ENCODE measurements at regions not wholly inside any gene's neighbourhood (a gene's known extent, or its start where the extent isn't known, plus 50 kb on each side); places are given as distances from the start of the nearest gene placed in this dataset.

DNA sequence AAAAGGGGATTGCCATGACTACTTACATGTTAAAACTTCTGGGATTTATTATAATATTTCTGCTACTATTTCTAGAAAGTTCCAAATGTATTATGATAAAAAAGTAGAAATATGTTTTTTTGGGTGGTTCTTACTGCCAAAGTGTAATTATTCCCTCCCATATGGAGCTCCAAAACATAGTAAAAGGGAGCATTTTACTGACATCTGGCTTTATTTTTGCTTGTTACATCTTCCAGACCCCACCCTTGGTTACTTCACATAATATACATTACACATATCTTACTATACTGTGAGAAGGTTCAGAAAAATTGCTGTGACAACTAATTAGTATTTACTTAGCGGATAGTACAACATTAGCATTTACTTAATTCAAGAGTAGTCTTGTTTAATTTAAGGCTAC is 205.1 kb upstream of the TLL1 start:
- DNase-seq (ENCODE audit: low spot score), result no peak
- FAIRE-seq, result no peak

DNA sequence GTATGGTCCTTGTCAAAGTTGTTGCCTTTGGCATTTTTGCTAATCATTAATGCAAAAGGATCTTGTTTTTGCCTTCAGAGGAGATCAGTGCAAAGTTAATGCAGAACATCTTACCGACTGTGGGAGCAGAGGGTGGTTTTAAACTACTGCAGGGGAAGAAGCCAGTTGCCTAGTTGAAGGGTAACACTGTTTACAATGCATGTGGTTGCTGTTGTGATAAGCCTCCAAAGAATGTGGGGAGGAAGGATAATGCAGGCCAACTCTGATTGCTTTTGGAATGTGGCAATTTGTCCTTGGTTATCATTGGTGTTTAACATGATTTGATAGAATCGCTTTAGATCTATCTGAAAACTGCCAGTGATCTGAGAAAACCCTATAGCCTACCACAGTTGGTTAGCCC is 204.3 kb upstream of the TLL1 start:
- peak; percentile 4 for DNase-seq (ENCODE audit: low spot score)

DNA sequence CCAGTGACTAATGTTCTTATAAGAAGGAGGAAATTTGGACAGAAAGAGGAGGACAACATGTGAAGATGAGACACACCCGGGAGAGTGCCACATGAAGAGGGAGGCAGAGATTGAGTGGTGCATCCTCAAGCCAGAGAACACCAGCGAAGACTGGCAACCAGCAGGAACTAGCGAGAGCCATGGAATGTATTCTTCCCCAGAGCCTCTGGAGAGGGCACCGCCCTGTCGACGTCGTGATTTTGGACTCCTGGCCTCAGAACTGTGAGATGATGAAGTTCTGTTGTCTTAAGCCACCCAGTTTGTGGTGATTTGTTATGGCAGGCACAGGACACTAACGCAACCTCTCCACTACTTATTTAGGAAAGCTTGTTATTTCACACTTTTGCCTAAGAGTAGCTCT is 196.0 kb upstream of the TLL1 start:
- DNase-seq (ENCODE audit: low spot score), result no peak
- no peak for FAIRE-seq

More for the DNA sequence above, 204.3 kb upstream of the TLL1 start:
- no peak for FAIRE-seq

DNA sequence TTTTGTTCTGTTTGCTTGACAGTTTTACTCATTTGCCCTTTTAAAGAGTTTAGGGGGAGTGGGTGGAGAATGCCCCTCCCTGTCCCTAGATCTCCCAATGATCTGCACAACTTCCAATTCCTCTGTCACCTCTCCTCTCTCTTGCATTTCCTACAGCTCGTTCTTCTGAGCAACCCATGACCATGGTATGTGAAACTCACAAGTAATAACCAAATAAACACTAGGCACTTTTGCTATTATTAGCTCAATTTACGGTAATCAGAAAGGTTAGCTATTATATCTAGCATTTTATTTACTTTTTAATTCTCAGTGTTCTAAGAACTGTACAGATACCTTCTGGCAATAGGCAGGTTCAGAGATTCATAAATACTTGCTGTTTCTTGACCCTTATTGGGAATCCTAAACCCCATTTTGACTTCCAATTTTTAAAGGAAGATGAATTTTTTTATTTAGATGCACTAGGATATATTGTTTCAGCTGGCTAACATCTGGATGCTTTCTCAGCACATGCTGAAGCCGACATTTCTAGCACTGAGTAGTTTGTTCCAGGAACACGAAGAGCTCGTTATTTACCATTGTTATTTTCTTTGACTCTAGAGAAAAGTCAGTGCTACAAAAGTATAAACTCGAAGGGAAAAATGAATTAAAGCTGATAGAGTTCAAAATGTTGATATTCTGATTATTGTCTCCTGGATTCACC is 194.7 kb upstream of the TLL1 start:
- no peak for DNase-seq (ENCODE audit: low spot score)
- FAIRE-seq, result no peak

DNA sequence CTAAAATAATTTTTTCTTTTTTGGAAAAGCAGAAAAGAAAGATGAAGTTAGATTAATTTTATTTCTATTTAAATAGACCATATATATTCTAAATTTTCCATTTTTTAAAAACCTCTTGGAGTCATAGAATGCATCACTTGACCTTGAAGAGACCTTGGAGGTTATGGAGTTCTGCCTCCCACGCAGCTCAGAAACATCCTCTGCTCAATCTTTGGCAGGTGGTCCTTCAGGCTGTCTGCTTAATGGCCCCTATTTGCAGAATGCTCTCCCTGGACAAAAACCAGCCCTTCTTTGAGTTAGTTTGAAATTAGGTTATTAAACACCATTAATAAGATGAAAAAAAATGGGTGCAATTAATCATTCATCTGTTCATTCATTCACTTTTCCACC is 194.1 kb upstream of the TLL1 start:
- no peak for FAIRE-seq
- DNase-seq (ENCODE audit: low spot score), result no peak

DNA sequence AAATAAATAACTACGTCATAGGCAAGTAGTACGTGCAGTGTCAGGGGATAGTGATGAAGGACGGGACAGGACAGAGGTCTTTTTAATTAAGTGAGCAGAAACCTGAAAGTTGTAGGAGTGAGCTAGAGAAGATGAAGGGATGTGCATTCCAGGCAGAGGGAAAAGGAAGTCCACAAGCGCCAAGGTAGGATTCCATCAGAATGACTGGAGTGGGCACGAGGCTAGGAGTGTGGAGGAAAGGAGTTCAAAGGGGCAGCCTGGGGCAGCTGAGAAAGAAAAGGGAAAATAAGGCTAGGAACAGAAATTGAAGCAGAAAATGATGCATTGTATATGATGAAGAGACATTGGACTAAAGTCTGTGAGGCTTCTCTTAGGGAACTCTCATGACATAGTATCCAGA is 192.2 kb upstream of the TLL1 start:
- DNase-seq (ENCODE audit: low spot score), result no peak
- FAIRE-seq, result no peak

DNA sequence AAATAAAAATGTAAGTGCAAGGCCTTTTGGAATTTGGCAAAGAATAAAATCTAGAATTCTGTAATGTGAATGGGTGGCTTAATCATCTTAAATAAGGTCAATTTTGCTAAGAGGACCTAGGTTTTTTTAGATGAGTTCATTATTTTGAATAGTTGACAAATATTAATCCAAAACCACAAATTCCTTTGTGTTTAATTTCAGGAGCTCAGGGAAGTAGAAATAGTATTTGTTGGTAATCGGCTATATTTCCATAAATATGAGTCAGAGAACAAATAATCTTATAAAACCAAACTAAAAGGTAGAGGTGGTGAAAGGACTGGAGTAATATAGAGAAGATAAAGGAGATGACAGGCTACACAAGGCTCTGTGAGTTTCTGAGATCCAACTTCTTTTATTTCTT is 190.4 kb upstream of the TLL1 start:
- no peak for FAIRE-seq
- DNase-seq (ENCODE audit: low spot score), result no peak

DNA sequence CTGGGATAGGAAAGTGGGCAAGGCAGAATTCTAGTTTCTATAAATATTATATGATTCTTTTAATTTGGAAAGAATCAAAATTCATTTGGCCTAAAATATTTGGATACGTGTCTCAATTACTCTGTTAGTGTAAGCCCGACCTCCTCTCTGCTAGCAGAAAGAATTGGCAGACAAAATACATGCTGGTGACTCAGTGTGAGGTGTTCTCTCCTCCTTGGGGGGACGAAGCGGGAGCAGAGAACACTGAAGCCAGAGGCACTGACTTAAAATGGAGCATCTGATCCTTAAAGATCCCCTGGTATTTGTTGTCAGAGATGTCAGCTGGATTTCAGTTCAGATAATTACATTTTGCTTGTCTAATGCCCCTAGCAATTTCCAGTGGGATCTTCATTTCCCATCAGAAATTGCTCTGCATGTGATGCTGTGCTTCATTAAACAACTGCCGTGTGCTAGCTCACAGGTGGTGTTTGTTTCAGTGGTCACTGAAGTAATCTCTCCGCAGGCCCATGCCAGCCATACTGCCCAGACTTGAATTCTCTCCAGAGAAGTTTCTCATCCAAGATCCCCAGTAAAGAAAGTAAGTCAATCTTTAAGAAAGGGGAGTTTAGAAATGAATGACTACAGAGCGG is 188.7 kb upstream of the TLL1 start:
- FAIRE-seq (no peak), DNase-seq (ENCODE audit: low spot score) (peak; percentile 50)

DNA sequence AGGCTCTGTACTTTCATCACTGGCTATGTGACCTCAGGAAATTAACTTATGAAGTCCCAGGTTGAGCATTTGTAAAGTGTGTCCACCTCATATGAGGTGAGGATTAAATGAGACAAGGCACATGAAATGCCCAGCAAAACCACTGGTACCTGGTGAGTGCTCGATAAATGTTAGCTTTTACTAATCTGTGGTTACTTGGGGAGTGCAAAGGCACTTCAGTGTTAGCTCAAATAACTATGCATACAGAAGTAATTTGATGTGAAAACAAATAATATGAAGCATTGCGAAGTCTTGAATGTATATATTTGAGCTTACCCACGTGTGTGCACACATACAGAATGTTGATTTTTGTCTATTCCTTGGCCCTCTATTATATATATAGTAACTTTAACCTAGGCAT is 186.3 kb upstream of the TLL1 start:
- FAIRE-seq (no peak), DNase-seq (ENCODE audit: low spot score) (no peak)

DNA sequence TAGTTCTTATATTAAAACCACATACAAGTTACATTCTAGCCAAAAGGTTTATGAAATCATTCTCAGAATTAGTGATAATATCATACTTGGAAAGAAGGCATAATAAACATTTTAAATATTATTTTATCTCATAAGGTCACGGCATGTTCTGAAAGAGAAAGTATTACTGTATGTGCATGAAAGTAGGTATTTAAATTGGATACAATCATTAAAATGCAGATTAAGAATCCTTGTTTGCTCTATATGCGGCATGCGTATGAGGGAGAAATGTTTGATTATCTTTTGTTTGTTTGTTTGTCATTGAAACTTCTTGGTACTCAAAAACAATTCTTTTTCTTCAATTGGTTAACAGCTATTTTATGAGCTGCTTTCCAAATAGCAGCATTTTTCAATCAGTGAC is 183.9 kb upstream of the TLL1 start:
- no peak for FAIRE-seq
- DNase-seq (ENCODE audit: low spot score), result no peak

DNA sequence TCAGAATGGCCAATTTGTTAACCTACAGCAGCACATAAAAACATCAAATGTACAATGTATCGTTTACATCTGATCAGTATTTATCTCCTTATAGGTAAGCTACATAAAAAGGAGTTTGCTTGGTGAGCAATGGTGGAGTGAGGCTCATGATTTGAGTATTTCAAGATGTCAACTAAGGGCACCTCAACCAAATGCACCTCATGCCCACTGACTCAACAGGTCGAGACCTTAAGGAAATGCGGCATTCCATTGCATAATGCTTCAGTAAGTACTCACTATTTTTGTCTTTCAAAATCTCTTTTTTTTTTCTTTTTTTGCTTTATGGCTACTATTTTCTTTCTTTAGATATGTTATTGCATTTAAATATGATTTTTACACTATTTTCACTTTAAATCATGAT is 181.0 kb upstream of the TLL1 start:
- DNase-seq (ENCODE audit: low spot score) (no peak), FAIRE-seq (no peak)

DNA sequence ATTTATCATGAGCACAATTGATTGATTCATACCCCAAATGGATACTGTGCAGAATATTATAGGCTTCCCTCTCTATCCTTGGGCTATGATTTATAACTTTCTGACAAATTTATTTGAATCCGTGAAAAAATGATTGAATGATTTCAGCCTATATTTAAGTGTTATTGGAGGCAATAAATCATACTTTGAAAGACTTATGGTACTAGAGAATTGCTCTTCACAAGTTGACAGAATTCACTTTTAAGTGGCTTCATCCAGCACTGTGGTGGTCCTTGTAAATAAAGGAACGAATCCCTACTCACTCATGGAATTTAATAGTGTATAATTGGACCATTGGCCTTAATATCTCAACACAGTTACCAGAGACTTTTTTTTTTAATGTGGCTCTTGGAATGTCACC is 174.8 kb upstream of the TLL1 start:
- FAIRE-seq, result no peak
- no peak for DNase-seq (ENCODE audit: low spot score)

DNA sequence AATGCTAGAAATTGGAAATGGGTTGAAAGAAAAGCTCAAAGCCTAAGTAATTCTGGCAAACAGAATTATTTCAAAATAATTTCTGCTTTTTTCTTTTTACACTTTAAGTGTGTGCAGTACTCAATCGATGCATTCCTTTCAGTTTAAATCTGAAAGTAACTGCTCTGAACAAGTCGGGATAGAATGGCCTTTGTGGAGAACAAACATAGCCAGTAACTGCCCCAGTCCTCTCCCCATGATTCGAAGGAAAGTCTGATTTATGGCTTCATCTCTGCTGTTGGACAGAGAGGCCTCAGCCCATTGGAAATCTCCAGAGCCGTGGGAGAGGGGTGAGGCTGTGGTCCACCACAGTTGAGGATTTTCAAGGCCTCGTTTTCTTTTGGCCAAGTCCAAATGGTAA is 174.0 kb upstream of the TLL1 start:
- DNase-seq (ENCODE audit: low spot score) (no peak), FAIRE-seq (no peak)

DNA sequence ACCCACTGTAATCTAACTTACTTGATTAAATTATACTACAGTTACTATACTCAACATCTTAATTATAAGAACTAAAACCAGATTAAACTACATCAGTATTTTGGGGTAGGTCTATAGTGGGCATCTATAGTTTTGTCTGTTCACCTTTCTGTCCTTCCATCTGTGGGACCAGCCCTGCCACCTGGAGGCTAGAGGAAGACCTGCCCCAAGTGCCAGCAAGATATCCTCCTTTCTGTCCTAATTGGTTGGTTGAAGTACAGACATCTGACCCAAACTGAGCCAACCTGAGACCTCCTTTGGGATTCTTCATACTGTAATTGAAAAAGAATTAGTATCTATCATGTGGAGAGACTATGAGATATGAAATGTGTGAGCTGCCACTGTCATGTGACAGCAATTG is 172.2 kb upstream of the TLL1 start:
- FAIRE-seq (no peak), DNase-seq (ENCODE audit: low spot score) (no peak)

DNA sequence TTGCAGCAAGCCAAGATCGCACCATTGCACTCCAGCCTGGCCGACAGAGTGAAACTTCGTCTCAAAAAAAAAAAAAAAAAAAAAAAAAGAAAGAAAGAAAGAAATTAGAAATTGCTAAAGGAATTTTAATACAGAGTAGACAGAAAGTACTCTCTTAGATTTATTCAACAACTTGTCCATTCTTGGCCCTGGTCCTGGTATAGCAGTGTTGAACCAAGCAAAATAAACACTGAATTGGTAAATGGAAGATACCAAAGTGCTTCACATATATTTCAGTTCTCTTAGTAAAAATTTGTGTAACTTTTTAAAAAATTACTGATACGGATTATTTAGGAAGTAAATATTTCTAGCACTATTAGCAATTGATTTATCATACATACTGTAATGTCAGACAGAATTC is 165.9 kb upstream of the TLL1 start:
- FAIRE-seq (no peak), DNase-seq (ENCODE audit: low spot score) (no peak)

DNA sequence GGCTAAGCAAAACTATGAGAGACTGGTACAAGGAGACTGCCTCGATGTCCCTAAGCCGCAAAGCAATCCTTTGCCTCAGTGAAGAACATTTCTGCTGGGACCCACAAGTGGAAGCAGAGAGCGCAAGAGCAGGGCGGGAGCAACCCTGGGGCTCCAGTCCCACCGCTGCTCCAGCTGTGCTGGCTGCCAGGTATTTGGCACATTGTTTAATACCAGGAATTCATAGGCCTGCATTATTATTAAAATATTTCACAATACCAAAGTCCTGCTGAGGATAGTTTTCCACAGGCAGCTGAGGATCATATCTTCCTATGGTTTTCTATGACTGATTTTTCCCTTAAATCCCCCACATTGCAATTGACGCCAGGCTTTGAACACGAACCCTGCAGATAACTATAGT is 163.5 kb upstream of the TLL1 start:
- FAIRE-seq, result no peak

DNA sequence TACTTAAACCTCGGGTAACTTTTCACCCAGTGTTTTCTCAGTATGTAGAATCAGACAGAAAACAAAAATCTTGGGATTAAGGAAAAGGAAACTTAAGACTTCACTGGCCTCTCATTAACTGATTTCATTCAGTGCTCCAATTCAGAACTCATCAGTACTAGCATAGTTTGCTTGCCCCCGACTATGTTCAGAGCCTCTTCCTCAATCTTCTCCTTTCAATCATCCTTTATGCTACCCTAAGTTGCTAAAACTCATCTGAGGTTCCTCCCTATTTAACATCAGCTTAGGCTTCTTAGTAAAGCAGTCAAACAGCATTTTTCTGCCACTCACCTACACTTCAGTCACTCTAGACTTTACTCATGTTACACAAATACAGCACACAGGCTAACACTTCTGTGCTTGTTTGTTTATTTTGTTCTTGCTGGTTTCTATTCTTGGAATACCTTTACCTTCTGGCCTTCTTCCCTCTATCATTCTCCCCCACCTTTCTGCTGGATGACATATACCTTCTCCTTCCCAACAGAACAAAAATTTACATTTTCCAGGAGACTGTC is 163.0 kb upstream of the TLL1 start:
- DNase-seq (ENCODE audit: low spot score) (no peak), FAIRE-seq (no peak)

More for the DNA sequence above, 163.5 kb upstream of the TLL1 start:
- no peak for DNase-seq (ENCODE audit: low spot score)

DNA sequence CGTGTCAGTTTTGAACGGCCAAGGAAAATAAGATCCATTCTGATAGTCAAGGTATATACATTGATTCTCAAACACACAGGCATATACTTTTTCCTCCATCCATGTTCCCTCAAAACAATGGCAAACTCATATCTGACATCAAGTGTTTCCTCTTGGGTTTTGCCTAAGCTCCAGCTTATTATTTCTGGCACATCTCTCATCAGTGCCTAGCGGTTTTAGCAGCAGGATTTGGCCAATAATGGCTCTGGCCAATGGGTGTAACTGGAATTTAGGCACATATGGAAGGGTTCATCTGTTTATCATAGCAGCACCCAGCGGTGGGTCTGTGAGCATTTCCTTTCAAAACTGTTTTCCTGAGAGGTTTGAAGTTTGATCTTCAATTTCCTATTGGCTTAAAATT is 161.6 kb upstream of the TLL1 start:
- DNase-seq (ENCODE audit: low spot score), result no peak
- no peak for FAIRE-seq

DNA sequence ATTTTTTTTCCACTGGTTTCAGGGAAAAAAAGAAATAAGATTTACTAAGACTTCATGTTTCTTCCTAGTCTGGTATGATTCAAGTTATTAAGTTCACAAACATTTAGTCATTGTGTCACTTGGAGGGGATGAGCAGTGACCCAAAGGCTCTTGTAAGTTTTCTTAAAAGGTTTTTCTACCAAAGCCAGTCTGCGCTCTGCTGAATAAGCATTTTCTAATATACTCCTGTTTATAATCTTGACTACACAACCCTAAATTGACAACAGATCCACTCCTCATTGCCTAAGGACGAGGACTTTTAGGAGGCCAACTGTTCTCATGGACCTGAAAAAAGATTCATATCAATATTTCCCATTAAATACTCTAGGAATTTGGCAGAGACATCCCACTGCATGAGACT is 161.1 kb upstream of the TLL1 start:
- DNase-seq (ENCODE audit: low spot score) (no peak), FAIRE-seq (no peak)

DNA sequence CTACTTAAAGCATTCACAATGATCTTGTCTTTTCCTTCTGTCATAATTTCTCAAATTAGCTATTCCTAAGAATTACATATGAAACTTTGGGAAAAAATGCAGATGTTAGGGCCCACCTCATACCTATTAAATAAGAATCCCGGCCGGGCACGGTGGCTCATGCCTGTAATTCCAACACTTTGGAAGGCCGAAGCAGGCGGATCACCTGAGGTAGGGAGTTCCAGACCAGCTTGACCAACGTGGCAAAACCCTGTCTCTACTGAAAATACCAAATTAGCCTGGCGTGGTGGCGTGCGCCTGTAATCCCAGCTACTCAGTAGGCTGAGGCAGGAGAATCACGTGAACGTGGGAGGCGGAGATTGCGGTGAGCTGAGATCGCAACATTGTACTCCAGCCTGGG is 158.4 kb upstream of the TLL1 start:
- FAIRE-seq (no peak), DNase-seq (ENCODE audit: low spot score) (no peak)

DNA sequence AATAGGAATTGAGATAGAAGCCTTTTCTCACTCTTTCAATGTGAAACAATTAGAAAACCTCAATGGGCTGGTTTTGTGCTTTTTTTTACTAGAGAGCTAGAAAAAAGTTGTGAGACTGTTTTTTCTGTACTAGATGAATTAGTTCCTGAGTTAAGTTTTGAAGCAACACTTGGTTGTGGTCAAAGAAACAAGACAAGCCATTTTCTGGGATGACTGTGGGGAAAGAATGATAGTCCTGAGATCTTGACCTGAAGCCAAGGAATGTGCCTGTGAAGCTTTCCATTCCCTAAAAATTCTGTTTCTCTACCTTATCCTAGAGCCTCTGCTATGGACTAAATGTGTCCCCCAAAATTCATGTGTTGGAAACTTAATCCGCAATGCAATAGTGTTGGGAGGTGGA is 157.8 kb upstream of the TLL1 start:
- FAIRE-seq (no peak), DNase-seq (ENCODE audit: low spot score) (no peak)

DNA sequence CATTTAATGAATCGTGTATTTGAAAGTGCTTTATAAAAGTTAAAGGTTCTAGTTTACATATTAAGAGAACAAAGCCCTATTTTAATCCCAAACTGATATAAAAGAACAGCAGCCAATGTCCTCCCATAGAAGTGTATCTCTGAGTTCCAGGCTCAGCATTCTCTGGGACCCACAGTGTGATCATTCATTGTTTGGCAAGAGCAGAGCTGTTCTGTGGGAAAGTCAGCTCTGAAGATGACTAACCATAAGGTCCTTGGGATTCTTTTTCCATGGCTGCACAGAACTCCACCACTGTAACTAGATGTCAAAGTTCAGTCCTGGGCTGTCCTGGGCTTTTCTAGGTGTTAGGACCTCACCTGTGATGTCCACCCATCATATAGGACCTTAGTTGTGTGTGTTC is 157.0 kb upstream of the TLL1 start:
- FAIRE-seq (no peak), DNase-seq (ENCODE audit: low spot score) (no peak)

DNA sequence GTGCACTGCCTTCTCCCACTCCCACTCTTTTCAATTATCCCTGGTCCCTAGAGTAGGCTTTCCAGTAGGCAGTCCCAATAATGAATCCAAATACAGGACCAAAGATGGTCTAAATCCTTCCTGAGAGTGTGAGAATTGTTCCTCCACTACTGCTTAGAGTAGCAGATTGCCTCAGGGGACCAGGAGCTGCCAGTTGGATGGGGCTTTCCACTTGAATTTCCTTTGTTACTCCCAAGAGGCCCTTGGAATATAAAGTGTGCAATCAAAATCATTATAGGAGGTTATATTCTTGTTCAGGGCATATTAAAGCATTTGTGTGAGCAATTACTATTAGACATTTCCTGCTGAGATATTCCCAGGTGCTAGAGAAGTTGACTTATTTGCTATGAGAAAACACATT is 156.6 kb upstream of the TLL1 start:
- DNase-seq (ENCODE audit: low spot score) (no peak), FAIRE-seq (no peak)

Measured in urothelium cell line (cell line).